NCI-H345 treated with DMSO at 0.1 percent for 48 hours (cell line): ENCODE measurements at regions not wholly inside any gene's neighbourhood (a gene's known extent, or its start where the extent isn't known, plus 50 kb on each side); places are given as distances from the start of the nearest gene placed in this dataset.
"Not testable (repeated sequence)": the region's sequence is repeated elsewhere in the genome, so short reads cannot be mapped to it uniquely, and the experiment has no call there.

Experiments used
- DNase-seq: peaks from one replicate; lab custom pipeline; 2025; ENCODE audit not compliant: unreplicated experiment; lab: John Stamatoyannopoulos, UW

GRCh38 chr1:176396604-176397395 lies 66.2 kb upstream of the PAPPA2 start:
- DNase-seq = not testable (repeated sequence)

DNA sequence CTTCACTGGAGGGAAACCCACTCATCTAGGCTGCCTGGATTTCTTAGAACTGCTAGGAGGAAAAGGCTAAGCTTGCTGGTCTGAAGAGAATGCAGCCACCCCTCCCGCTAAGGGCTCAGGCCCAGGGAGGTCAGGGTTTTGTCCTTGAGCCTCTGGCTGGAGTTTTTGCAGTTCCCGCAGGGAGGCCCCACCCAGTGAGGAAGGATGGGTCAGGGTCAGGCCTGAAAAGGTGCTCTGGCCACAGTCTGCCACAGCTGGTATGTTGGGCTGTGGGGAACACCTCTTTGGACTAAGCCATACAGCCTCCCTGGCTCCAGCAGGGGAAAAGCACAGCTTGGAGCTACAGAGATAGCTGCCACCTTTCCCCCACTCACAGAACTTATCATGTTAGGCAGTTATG lies 71.4 kb upstream of the PAPPA2 start:
- DNase-seq = no peak

DNA sequence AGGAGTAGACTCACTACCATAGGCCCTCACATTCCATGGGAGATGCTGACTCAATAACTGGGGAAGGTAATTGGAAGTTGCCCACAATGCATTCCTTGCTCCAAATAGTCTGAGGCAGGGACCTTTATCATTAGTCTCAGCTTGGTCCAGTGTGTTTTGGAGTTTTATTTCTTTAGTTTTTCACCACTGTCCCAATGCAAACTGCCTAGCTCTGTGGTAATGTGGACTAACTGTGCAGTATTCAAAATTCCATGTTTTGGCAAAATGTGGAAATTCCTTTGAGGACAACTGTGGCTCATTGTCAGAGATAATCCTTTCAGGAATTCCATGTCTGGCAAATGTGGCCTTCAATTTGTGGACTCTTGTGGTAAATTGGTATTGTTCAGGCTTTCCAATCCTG lies 78.1 kb upstream of the PAPPA2 start:
- no peak for DNase-seq

- DNase-seq = no peak
Observed at GRCh38 chr1:176382163-176382562, 80.8 kb upstream of the PAPPA2 start.

- DNase-seq = no peak
Observed at GRCh38 chr1:176379626-176380339, 83.2 kb upstream of the PAPPA2 start.

- DNase-seq = peak; percentile 32
Observed at GRCh38 chr1:176374967-176375569, 87.9 kb upstream of the PAPPA2 start.

- no peak for DNase-seq
Observed at GRCh38 chr1:176364236-176364905, 98.6 kb upstream of the PAPPA2 start.

- not testable (repeated sequence) for DNase-seq
Observed at GRCh38 chr1:176349135-176349715, 113.8 kb upstream of the PAPPA2 start.

DNA sequence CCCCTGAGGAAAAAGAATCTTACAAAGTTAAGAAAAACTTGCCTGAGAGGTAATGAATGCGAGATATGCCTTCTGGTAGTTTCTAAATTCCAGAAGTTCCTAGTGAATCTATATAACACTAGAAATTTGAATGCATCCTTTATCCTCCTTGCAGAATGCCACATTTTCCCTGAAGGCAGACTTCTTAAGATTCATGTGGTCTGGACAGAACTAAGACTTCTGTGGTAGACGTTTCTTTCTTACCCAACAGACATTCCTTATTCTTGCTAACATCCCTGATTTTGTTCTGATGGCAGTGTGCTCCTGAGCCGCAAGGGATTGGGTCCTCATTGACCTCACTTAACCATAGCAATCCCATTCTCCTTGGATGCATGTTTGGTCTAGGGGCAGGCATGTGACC lies 121.3 kb upstream of the PAPPA2 start:
- DNase-seq = no peak

DNA sequence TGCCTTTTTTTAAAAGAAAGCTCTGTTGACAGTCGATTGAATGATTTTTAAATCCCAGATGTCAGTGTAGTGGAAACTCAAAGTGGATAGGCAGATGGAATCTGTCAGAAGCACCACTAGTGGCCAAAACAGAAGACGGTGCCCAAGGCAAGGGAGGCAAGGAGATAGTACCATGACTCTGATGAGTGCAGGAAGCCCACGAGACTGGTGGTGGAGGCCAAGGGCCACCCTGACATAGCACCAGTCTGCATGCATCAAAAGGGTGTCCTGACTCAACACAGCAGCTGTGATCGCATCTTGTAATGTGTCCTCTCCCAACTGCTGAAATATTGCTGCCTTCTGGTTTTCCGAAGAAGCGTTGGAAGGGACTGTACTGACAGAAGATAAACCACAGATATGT lies 124.1 kb upstream of the PAPPA2 start:
- DNase-seq = no peak

GRCh38 chr1:176330782-176331181 lies 123.7 kb upstream of the COP1 start:
- no peak for DNase-seq

DNA sequence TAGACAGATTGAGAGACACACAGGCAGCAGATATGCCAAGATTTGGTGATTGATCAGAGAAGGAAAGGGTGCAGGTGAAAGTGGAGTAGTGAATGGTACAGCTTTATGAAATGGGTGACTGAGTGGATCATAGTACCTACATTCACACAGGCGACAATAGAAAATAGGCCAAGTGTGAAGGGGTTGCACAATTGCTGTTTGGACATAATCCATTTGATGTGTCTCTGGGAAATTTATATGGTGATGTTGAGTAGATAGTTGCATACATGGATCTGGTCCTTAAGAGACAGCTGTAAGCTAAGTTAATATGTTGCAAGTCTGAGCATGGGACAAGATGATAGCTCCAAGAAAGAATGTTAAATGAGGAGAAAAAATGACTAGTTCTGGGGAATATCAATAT lies 118.6 kb upstream of the COP1 start:
- DNase-seq = no peak

DNA sequence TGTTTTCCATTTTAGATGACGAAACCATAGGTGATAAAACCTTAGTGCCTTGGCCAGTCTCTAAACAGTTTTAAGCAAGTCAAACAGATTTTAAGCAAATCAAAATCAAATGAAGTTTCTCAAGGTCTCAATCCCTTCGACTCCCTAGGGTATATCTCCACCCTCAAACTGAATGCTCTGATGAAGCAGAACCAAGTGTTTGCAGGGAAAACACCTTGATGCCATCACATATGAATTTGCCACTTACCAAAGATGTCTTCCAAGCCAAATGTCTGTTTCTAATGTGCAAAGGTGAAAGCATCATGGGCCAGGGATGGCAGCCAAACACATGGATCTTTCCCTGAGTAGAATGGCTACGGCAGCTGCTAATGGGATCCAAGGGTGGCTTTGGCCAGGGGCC lies 116.4 kb upstream of the COP1 start:
- no peak for DNase-seq

DNA sequence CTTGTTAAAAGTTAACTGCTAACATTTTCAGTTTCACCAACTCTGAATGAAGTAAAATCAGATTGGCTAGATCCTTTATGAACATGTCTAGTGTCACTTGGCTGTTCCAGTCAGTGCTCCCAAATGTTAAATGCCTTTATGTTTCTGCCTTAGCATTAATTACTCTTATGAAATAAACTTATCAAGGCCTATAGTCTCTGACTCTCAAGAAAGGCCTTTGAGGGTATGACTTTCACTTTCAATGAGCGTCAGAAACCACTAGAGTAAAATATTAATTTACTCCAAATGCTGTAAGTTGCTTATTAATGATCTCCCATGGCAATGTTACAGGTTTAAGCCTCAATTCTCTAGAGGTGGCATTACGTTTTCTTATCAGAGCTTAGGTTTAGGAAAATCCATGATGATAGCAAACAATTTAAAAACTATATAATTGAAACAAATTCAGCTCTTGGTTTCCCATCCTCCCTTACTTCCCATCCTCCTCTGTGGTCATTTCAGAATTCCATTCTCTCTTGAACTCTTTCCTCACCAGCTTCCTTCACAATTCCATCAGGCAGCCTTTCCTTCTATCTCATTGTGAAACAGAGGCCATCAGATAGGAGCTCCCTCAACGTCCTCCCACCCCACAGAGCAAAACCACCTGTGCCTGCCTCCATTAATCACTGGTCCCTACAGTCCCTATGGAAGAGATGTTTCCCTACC lies 108.6 kb upstream of the COP1 start:
- DNase-seq = no peak

- DNase-seq = not testable (repeated sequence)
Observed at GRCh38 chr1:176296602-176297001, 89.5 kb upstream of the COP1 start.

- DNase-seq = no peak
Observed at GRCh38 chr1:176285996-176286395, 78.9 kb upstream of the COP1 start.

- DNase-seq = no peak
Observed at GRCh38 chr1:176271572-176271971, 64.5 kb upstream of the COP1 start.
